GM21825 (cell line): ENCODE measurements at regions not wholly inside any gene's neighbourhood (a gene's known extent, or its start where the extent isn't known, plus 50 kb on each side); places are given as distances from the start of the nearest gene placed in this dataset.
A peak's percentile ranks its signal among the peaks of the same experiment; 100 is the strongest.
"Not testable (repeated sequence)": the region's sequence is repeated elsewhere in the genome, so short reads cannot be mapped to it uniquely, and the experiment has no call there.

ENCODE experiments used
- ATAC-seq: cut with Tn5 transposase; IDR thresholded peaks from one replicate; pipeline ENCODE4 v1.9.1; 2021; ENCODE audit warnings: mild to moderate bottlenecking, moderate library complexity; ENCODE audit not compliant: unreplicated experiment

GRCh38 chrX:3817480-3817879 lies 104.0 kb upstream of the PRKX start:
- ATAC-seq: not testable (repeated sequence)

- ATAC-seq: peak; percentile 20
Observed at GRCh38 chrX:3815896-3816664, 102.6 kb upstream of the PRKX start.

GRCh38 chrX:3811331-3812311 lies 98.2 kb upstream of the PRKX start:
- ATAC-seq: peak; percentile 20

- no peak for ATAC-seq
Observed at GRCh38 chrX:3807906-3808305, 94.5 kb upstream of the PRKX start.

- no peak for ATAC-seq
Observed at GRCh38 chrX:3806630-3807029, 93.2 kb upstream of the PRKX start.

- no peak for ATAC-seq
Observed at GRCh38 chrX:3803713-3804112, 90.3 kb upstream of the PRKX start.

- ATAC-seq: no peak
Observed at GRCh38 chrX:3803305-3803704, 89.9 kb upstream of the PRKX start.

GRCh38 chrX:3795411-3795810 lies 82.0 kb upstream of the PRKX start:
- not testable (repeated sequence) for ATAC-seq

- no peak for ATAC-seq
Observed at GRCh38 chrX:3791449-3791848, 78.0 kb upstream of the PRKX start.

- ATAC-seq: no peak
Observed at GRCh38 chrX:3788494-3789233, 75.2 kb upstream of the PRKX start.

- ATAC-seq: no peak
Observed at GRCh38 chrX:3787856-3788255, 74.4 kb upstream of the PRKX start.

GRCh38 chrX:3785822-3786221 lies 72.4 kb upstream of the PRKX start:
- not testable (repeated sequence) for ATAC-seq

GRCh38 chrX:3780564-3780963 lies 67.1 kb upstream of the PRKX start:
- no peak for ATAC-seq

GRCh38 chrX:3779546-3779945 lies 66.1 kb upstream of the PRKX start:
- ATAC-seq: no peak

- ATAC-seq: no peak
Observed at GRCh38 chrX:3777416-3777815, 64.0 kb upstream of the PRKX start.

- ATAC-seq: no peak
Observed at GRCh38 chrX:3771766-3772165, 58.3 kb upstream of the PRKX start.

- no peak for ATAC-seq
Observed at GRCh38 chrX:3768881-3769280, 55.4 kb upstream of the PRKX start.
